ENCODE measurements at regions not wholly inside any gene's neighbourhood (a gene's known extent, or its start where the extent isn't known, plus 50 kb on each side); places are given as distances from the start of the nearest gene placed in this dataset.

DNA sequence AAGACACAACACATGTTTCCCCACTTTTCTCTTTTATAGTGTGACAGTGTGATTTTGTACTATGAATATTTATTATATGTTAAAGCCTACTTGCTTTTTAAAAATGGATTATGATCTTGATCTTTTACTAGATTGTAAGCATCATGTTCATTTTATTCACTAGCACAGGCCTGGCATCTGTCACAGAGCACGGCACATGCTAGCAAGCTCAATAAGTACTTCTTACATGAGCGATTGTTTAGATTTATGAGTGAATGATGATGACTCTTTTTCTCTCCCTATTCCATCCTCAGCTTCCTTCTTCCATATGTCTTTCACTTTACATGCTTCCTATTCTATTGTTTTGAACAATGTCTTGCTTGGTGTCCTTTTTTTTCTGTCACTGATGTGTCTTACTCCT is 1454.1 kb downstream of the MRPL39 start:
- no peak overlapping the region for H3K4me2 ChIP-seq
- H3K9me3 ChIP-seq, result no peaks in the 10 kb centered on the region
- ChIA-PET CTCF (no interaction called here), POLR2A (no interaction called here)
- WGBS (ENCODE audit: missing lambda C conversion rate), result 28% methylated on average over 2 of the region's 2 CpGs
- ATAC-seq (no peak), DNase-seq (ENCODE audit: low read depth in 1 of 2, low spot score in 1 of 2) (no peak), FAIRE-seq (no peak)
- H3K4me1 ChIP-seq, result no peaks in the 10 kb centered on the region
- H3K4me3 ChIP-seq, result no peak overlapping the region
- TF ChIP-seq HOXB13 (CRISPR knock-in tag; IDR thresholded peaks at IDR 0.05; ENCODE audit: low read depth) (no peak), JUNB (IDR thresholded peaks at IDR 0.05) (no peak), TP53 (CRISPR knock-in tag; IDR thresholded peaks at IDR 0.05) (no peak), RCOR1 (IDR thresholded peaks at IDR 0.05; ENCODE audit: low read depth, low read length) (no peak), FOSB (CRISPR knock-in tag; IDR thresholded peaks at IDR 0.05) (no peak), TFCP2L1 (CRISPR knock-in tag; IDR thresholded peaks at IDR 0.05) (no peak), NR3C1 (IDR thresholded peaks at IDR 0.05) (no peak), NPAS2 (CRISPR knock-in tag; IDR thresholded peaks at IDR 0.05; ENCODE audit: borderline replicate concordance) (no peak), FOXS1 (CRISPR knock-in tag; IDR thresholded peaks at IDR 0.05) (no peak), ZNF302 (CRISPR knock-in tag; IDR thresholded peaks at IDR 0.05) (no peak), SMC3 (IDR thresholded peaks at IDR 0.05) (no peak)
- TF ChIP-seq, protein P1, sequence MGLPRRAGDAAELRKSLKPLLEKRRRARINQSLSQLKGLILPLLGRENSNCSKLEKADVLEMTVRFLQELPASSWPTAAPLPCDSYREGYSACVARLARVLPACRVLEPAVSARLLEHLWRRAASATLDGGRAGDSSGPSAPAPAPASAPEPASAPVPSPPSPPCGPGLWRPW (IDR thresholded peaks at IDR 0.05), result no peak
- H3K27ac ChIP-seq, result no peak overlapping the region

- POLR2A ChIA-PET, result no interaction called here
- FAIRE-seq (no peak), ATAC-seq (no peak), DNase-seq (ENCODE audit: low read depth in 1 of 2, low spot score in 1 of 2) (no peak)
- Histone ChIP-seq H3K4me1 (no peaks in the 10 kb centered on the region), H3K4me3 (no peak overlapping the region), H3K9me3 (no peaks in the 10 kb centered on the region), H3K27ac (no peak overlapping the region), H3K4me2 (no peak overlapping the region)
- TF ChIP-seq CHD2 (IDR thresholded peaks at IDR 0.05; ENCODE audit: low read length, partially characterized antibody) (no peak), JUNB (IDR thresholded peaks at IDR 0.05) (no peak), HOXB13 (CRISPR knock-in tag; IDR thresholded peaks at IDR 0.05; ENCODE audit: low read depth) (no peak), MAFK (IDR thresholded peaks at IDR 0.05; ENCODE audit: partially characterized antibody) (peak; percentile 21), FOSB (CRISPR knock-in tag; IDR thresholded peaks at IDR 0.05) (no peak), JUN (IDR thresholded peaks at IDR 0.05) (no peak)
- TF ChIP-seq, protein P2, sequence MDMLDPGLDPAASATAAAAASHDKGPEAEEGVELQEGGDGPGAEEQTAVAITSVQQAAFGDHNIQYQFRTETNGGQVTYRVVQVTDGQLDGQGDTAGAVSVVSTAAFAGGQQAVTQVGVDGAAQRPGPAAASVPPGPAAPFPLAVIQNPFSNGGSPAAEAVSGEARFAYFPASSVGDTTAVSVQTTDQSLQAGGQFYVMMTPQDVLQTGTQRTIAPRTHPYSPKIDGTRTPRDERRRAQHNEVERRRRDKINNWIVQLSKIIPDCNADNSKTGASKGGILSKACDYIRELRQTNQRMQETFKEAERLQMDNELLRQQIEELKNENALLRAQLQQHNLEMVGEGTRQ (IDR thresholded peaks at IDR 0.05), result no peak
- 3% methylated on average over 1 of the region's 1 CpG for WGBS (ENCODE audit: missing lambda C conversion rate)
- CTCF ChIA-PET, result no interaction called here
These were observed 1456.5 kb downstream of the MRPL39 start for GRCh38 chr21:24150753-24151152.

DNA sequence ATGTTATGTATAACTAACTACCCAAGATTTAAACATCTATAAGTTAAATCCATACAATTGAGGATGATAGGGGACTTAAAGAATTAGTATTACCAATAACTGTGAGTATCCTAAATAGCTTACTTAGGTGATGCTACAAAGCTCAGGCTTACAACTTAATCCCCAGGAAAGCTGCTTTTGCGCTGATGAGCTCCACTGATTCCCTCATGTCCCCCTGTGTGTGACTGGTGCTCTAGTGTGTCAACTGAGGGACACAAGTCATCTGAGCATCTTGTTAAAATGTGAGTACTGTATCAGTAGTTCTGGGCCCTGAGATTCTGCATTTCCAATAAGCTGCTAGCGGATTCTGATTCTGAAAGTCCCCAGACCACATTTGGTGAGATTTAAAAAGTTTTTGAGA is 1458.8 kb downstream of the MRPL39 start:
- Histone ChIP-seq H3K4me3 (no peak overlapping the region), H3K4me2 (no peak overlapping the region), H3K27ac (no peak overlapping the region), H3K9me3 (no peaks in the 10 kb centered on the region), H3K4me1 (no peaks in the 10 kb centered on the region)
- 0% methylated on average over 2 of the region's 2 CpGs for WGBS (ENCODE audit: missing lambda C conversion rate)
- no peak for TF ChIP-seq ESRRA (IDR thresholded peaks at IDR 0.05; ENCODE audit: borderline replicate concordance, low read length)
- TF ChIP-seq TFCP2L1 (CRISPR knock-in tag; IDR thresholded peaks at IDR 0.05), result no peak
- TF ChIP-seq CEBPB (IDR thresholded peaks at IDR 0.05), result no peak
- TF ChIP-seq JUN (IDR thresholded peaks at IDR 0.05), result no peak
- TF ChIP-seq, protein P3, sequence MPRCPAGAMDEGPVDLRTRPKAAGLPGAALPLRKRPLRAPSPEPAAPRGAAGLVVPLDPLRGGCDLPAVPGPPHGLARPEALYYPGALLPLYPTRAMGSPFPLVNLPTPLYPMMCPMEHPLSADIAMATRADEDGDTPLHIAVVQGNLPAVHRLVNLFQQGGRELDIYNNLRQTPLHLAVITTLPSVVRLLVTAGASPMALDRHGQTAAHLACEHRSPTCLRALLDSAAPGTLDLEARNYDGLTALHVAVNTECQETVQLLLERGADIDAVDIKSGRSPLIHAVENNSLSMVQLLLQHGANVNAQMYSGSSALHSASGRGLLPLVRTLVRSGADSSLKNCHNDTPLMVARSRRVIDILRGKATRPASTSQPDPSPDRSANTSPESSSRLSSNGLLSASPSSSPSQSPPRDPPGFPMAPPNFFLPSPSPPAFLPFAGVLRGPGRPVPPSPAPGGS (IDR thresholded peaks at IDR 0.05), result no peak
- no peak for TF ChIP-seq KDM5A (IDR thresholded peaks at IDR 0.05)
- TF ChIP-seq, protein P2 (IDR thresholded peaks at IDR 0.05), result no peak
- no peak for TF ChIP-seq POLR2AphosphoS2 (conservative IDR thresholded peaks at IDR 0.05; ENCODE audit: low read length)
- TF ChIP-seq CBX2 (IDR thresholded peaks at IDR 0.05; ENCODE audit: borderline replicate concordance, low read depth), result no peak
- TF ChIP-seq, protein P1 (IDR thresholded peaks at IDR 0.05), result no peak
- TF ChIP-seq BHLHE40 (IDR thresholded peaks at IDR 0.05; ENCODE audit: low read depth, low read length), result no peak
- TF ChIP-seq MAFK (IDR thresholded peaks at IDR 0.05; ENCODE audit: partially characterized antibody), result no peak
- no peak for TF ChIP-seq CTCF (IDR thresholded peaks at IDR 0.05)
- TF ChIP-seq NPAS2 (CRISPR knock-in tag; IDR thresholded peaks at IDR 0.05; ENCODE audit: borderline replicate concordance), result no peak
- no peak for TF ChIP-seq HDAC2 (IDR thresholded peaks at IDR 0.05)
- no peak for TF ChIP-seq CBX8 (IDR thresholded peaks at IDR 0.05)
- no peak for TF ChIP-seq NFE2L2 (conservative IDR thresholded peaks at IDR 0.05; ENCODE audit: low read length)
- no peak for TF ChIP-seq RARB (CRISPR knock-in tag; IDR thresholded peaks at IDR 0.05)
- no peak for TF ChIP-seq RNF2 (IDR thresholded peaks at IDR 0.05; ENCODE audit: borderline replicate concordance, low read depth)
- TF ChIP-seq MAZ (IDR thresholded peaks at IDR 0.05; ENCODE audit: borderline replicate concordance, low read depth, low read length), result no peak
- no peak for FAIRE-seq
- POLR2A ChIA-PET, result no interaction called here
- CTCF ChIA-PET, result no interaction called here
- ATAC-seq, result no peak
- DNase-seq (ENCODE audit: low read depth in 1 of 2, low spot score in 1 of 2), result no peak

All from A549 (cell line).